PC-3 (cell line): ENCODE measurements at regions not wholly inside any gene's neighbourhood (a gene's known extent, or its start where the extent isn't known, plus 50 kb on each side); places are given as distances from the start of the nearest gene placed in this dataset.

ENCODE experiments used
- ATAC-seq: fragments of 200-7000 bp; cut with Tn5 transposase; 2 replicates; pipeline ENCODE4 v1.9.1; 2020; ENCODE audit warnings: mild to moderate bottlenecking, moderate library complexity
- BruUV-seq: library from RNA; stranded (reverse); fragments of 400-500 nt; replicated peaks from 2 replicates; lab custom pipeline; 2021; lab: Mats Ljungman, UMichigan
- CTCF ChIA-PET: fragments of 300-600 bp; sonication (Branson Sonifier 250); formaldehyde crosslinking; loops from one replicate; lab custom pipeline; 2022; ENCODE audit warnings: antibody characterized with exemption; lab: Charles Lee
- POLR2A ChIA-PET: fragments of 300-600 bp; sonication (Branson Sonifier 250); formaldehyde crosslinking; loops from one replicate; lab custom pipeline; 2022; ENCODE audit warnings: antibody characterized with exemption; ENCODE audit not compliant: unreplicated experiment; lab: Charles Lee
- DNase-seq: peaks from one replicate; pipeline ENCODE4 v3.0.0-alpha.2; 2015
- H2AFZ ChIP-seq: fragments of 300-600 bp; sonication (generic); 2 replicates; pipeline ENCODE4 v1.6.0; 2016; ENCODE audit warnings: antibody characterized with exemption, low read length
- H3F3A ChIP-seq: fragments of 300-600 bp; sonication (generic); one replicate; pipeline ENCODE4 v1.6.0; 2017; ENCODE audit warnings: antibody characterized with exemption, low read length, control low read depth, mild to moderate bottlenecking; ENCODE audit not compliant: unreplicated experiment
- H3K27ac ChIP-seq: fragments of 300-600 bp; sonication (generic); 2 replicates; pipeline ENCODE4 v1.5.1; 2016; ENCODE audit warnings: mild to moderate bottlenecking, low read length
- H3K27me3 ChIP-seq: fragments of 300-600 bp; sonication (generic); 2 replicates; pipeline ENCODE4 v1.6.1; 2016; ENCODE audit warnings: low read length, mixed read lengths
- H3K36me3 ChIP-seq: fragments of 300-600 bp; sonication (generic); 2 replicates; pipeline ENCODE4 v1.6.1; 2016; ENCODE audit warnings: low read depth, mixed run types, low read length, mixed read lengths
- H3K4me1 ChIP-seq: fragments of 300-600 bp; sonication (generic); 2 replicates; pipeline ENCODE4 v1.5.1; 2016; ENCODE audit warnings: low read length; ENCODE audit not compliant: insufficient read depth
- H3K4me2 ChIP-seq: fragments of 300-600 bp; sonication (generic); 2 replicates; pipeline ENCODE4 v1.6.0; 2016; ENCODE audit warnings: low read length
- H3K4me3 ChIP-seq: fragments of 300-600 bp; sonication (generic); 2 replicates; pipeline ENCODE4 v1.5.1; 2016; ENCODE audit warnings: mild to moderate bottlenecking, low read length, mixed read lengths
- H3K79me2 ChIP-seq: fragments of 300-600 bp; sonication (generic); 2 replicates; pipeline ENCODE4 v1.6.1; 2017; ENCODE audit warnings: low read length, mixed read lengths
- H3K9ac ChIP-seq: fragments of 300-600 bp; sonication (generic); 2 replicates; pipeline ENCODE4 v1.6.0; 2016; ENCODE audit warnings: mild to moderate bottlenecking, low read length
- H3K9me2 ChIP-seq: fragments of 300-600 bp; sonication (generic); replicated peaks from 2 replicates; pipeline ENCODE4 v1.6.1; 2016; ENCODE audit warnings: mixed run types, low read length, mixed read lengths
- H3K9me3 ChIP-seq: fragments of 300-600 bp; sonication (generic); 2 replicates; pipeline ENCODE4 v1.6.1; 2016; ENCODE audit warnings: low read length, mixed read lengths
- H4K20me1 ChIP-seq: fragments of 300-600 bp; sonication (generic); 2 replicates; pipeline ENCODE4 v1.6.1; 2016; ENCODE audit warnings: low read length, mixed read lengths
- CTCF ChIP-seq: fragments of 300-600 bp; sonication (generic); conservative IDR thresholded peaks from 2 replicates; pipeline ENCODE4 v1.5.1; 2017; ENCODE audit warnings: antibody characterized with exemption, low read depth, mild to moderate bottlenecking, low read length
- EZH2 ChIP-seq: fragments of 300-600 bp; sonication (generic); IDR thresholded peaks from one replicate; pipeline ENCODE4 v1.6.1; 2017; ENCODE audit warnings: antibody characterized with exemption, mild to moderate bottlenecking, low read length; ENCODE audit not compliant: unreplicated experiment
- EZH2phosphoT487 ChIP-seq: fragments of 300-600 bp; sonication (generic); IDR thresholded peaks from 2 replicates; pipeline ENCODE4 v1.6.1; 2018; ENCODE audit warnings: mild to moderate bottlenecking, antibody characterized with exemption, low read length, borderline replicate concordance
- intact Hi-C: fragments of 100-400 bp; cut with micrococcal nuclease; formaldehyde crosslinking; loops from 2 replicates; pipeline ENCODE4 v1.9.0; 2023

GRCh38 chr9:113748135-113748534 is 128.0 kb upstream of the ZNF618 start:
- TF ChIP-seq EZH2 (no peak), CTCF (no peak), EZH2phosphoT487 (no peak)
- Histone ChIP-seq H3K9me3 (no peaks in the 10 kb centered on the region), H3K27ac (no peak overlapping the region), H3K9me2 (no peaks in the 10 kb centered on the region), H3K79me2 (no peaks in the 10 kb centered on the region), H3K4me3 (no peak overlapping the region), H4K20me1 (no peaks in the 10 kb centered on the region), H3K36me3 (no peaks in the 10 kb centered on the region), H3K27me3 (peaks cover 3% of the 10 kb centered on the region; the same call in 1 of the 2 replicates), H3K4me1 (no peaks in the 10 kb centered on the region), H3K4me2 (no peak overlapping the region), H2AFZ (no peak overlapping the region), H3F3A (no peaks in the 10 kb centered on the region), H3K9ac (no peak overlapping the region)
- BruUV-seq = no TSS peak
- ChIA-PET CTCF (no interaction called here), POLR2A (no interaction called here)
- ATAC-seq = no peak
- no peak for DNase-seq
- intact Hi-C loops = no loop called here

GRCh38 chr9:113753398-113754119 is 122.5 kb upstream of the ZNF618 start:
- H3K4me2 ChIP-seq = no peak overlapping the region
- no peak overlapping the region for H3K9ac ChIP-seq
- no TSS peak for BruUV-seq
- ChIA-PET POLR2A (no interaction called here), CTCF (no interaction called here)
- no peaks in the 10 kb centered on the region for H3K9me2 ChIP-seq
- no peaks in the 10 kb centered on the region for H3K79me2 ChIP-seq
- no peak overlapping the region for H2AFZ ChIP-seq
- H3F3A ChIP-seq = no peaks in the 10 kb centered on the region
- no peaks in the 10 kb centered on the region for H3K36me3 ChIP-seq
- DNase-seq (no peak), ATAC-seq (no peak)
- H3K4me3 ChIP-seq = no peak overlapping the region
- no peaks in the 10 kb centered on the region for H4K20me1 ChIP-seq
- H3K27ac ChIP-seq = no peak overlapping the region
- TF ChIP-seq CTCF = no peak
- intact Hi-C loops = no loop called here
- peaks cover 3% of the 10 kb centered on the region; the same call in 1 of the 2 replicates for H3K27me3 ChIP-seq
- H3K4me1 ChIP-seq = no peaks in the 10 kb centered on the region
- no peaks in the 10 kb centered on the region for H3K9me3 ChIP-seq

GRCh38 chr9:113754739-113755138 is 121.4 kb upstream of the ZNF618 start:
- Histone ChIP-seq H3K9me2 (no peaks in the 10 kb centered on the region), H3K36me3 (no peaks in the 10 kb centered on the region), H3F3A (no peaks in the 10 kb centered on the region), H3K27ac (no peak overlapping the region), H2AFZ (no peak overlapping the region), H3K4me3 (no peak overlapping the region), H3K4me1 (no peaks in the 10 kb centered on the region), H4K20me1 (no peaks in the 10 kb centered on the region), H3K27me3 (peaks cover 3% of the 10 kb centered on the region; the same call in 1 of the 2 replicates), H3K4me2 (no peak overlapping the region), H3K79me2 (no peaks in the 10 kb centered on the region), H3K9ac (no peak overlapping the region), H3K9me3 (no peaks in the 10 kb centered on the region)
- ChIA-PET CTCF (no interaction called here), POLR2A (no interaction called here)
- no peak for DNase-seq
- no TSS peak for BruUV-seq
- intact Hi-C loops = no loop called here
- no peak for ATAC-seq
- TF ChIP-seq EZH2 (no peak), EZH2phosphoT487 (no peak), CTCF (no peak)
